Endometrium (tissue), 2 donors: ENCODE measurements at regions not wholly inside any gene's neighbourhood (a gene's known extent, or its start where the extent isn't known, plus 50 kb on each side); places are given as distances from the start of the nearest gene placed in this dataset.

Experiments
- FAIRE-seq: peaks from 2 replicates; lab custom pipeline; 2012; peaks lifted over from hg19 to GRCh38; lab: Jason Lieb, UNC
- donor health status: control.
- donor health status: control.

GRCh38 chr1:87820668-87821334 is 492.1 kb downstream of the LMO4 start:
- FAIRE-seq, result peak; percentile 41

- no peak for FAIRE-seq
Measured at GRCh38 chr1:87821335-87821697, 492.6 kb downstream of the LMO4 start.

GRCh38 chr1:87826681-87827251 is 498.1 kb downstream of the LMO4 start:
- FAIRE-seq, result peak; percentile 98

GRCh38 chr1:87829360-87829759 is 500.7 kb downstream of the LMO4 start:
- FAIRE-seq, result peak; percentile 59

- FAIRE-seq, result peak; percentile 23
Measured at GRCh38 chr1:87830432-87830978, 501.8 kb downstream of the LMO4 start.

GRCh38 chr1:87833166-87833565 is 504.5 kb downstream of the LMO4 start:
- no peak for FAIRE-seq

- no peak for FAIRE-seq
Measured at GRCh38 chr1:87834151-87834550, 505.5 kb downstream of the LMO4 start.

- FAIRE-seq, result no peak
Measured at GRCh38 chr1:87834941-87835340, 506.3 kb downstream of the LMO4 start.

- FAIRE-seq, result no peak
Measured at GRCh38 chr1:87840767-87841166, 512.1 kb downstream of the LMO4 start.

GRCh38 chr1:87841332-87841731 is 512.7 kb downstream of the LMO4 start:
- FAIRE-seq, result no peak

- no peak for FAIRE-seq
Measured at GRCh38 chr1:87842156-87842555, 513.5 kb downstream of the LMO4 start.

GRCh38 chr1:87844251-87844650 is 515.6 kb downstream of the LMO4 start:
- no peak for FAIRE-seq

- no peak for FAIRE-seq
Measured at GRCh38 chr1:87851490-87851889, 522.8 kb downstream of the LMO4 start.

- FAIRE-seq, result no peak
Measured at GRCh38 chr1:87852410-87853161, 523.9 kb downstream of the LMO4 start.

GRCh38 chr1:87853576-87854351 is 525.1 kb downstream of the LMO4 start:
- FAIRE-seq, result no peak

- no peak for FAIRE-seq
Measured at GRCh38 chr1:87863317-87863716, 534.6 kb downstream of the LMO4 start.

GRCh38 chr1:87864676-87865075 is 536.0 kb downstream of the LMO4 start:
- FAIRE-seq, result no peak

GRCh38 chr1:87866416-87866815 is 537.7 kb downstream of the LMO4 start:
- FAIRE-seq, result no peak

- FAIRE-seq, result no peak
Measured at GRCh38 chr1:87867626-87868025, 538.9 kb downstream of the LMO4 start.

- FAIRE-seq, result no peak
Measured at GRCh38 chr1:87869567-87869966, 540.9 kb downstream of the LMO4 start.

GRCh38 chr1:87872189-87872588 is 543.5 kb downstream of the LMO4 start:
- no peak for FAIRE-seq

- no peak for FAIRE-seq
Measured at GRCh38 chr1:87872692-87873091, 544.0 kb downstream of the LMO4 start.
